GM23248 (cell line): ENCODE measurements at regions not wholly inside any gene's neighbourhood (a gene's known extent, or its start where the extent isn't known, plus 50 kb on each side); places are given as distances from the start of the nearest gene placed in this dataset.

Experiments used
- EZH2 ChIP-seq: fragments of 200-600 bp; sonication (generic); IDR thresholded peaks from 2 replicates; pipeline ENCODE4 v1.6.1; 2018; ENCODE audit warnings: antibody characterized with exemption, mild to moderate bottlenecking; ENCODE audit not compliant: insufficient read depth, poor library complexity, severe bottlenecking
- EZH2phosphoT487 ChIP-seq: fragments of 200-600 bp; sonication (generic); IDR thresholded peaks from 2 replicates; pipeline ENCODE4 v1.6.1; 2018; ENCODE audit warnings: antibody characterized with exemption, moderate library complexity, mild to moderate bottlenecking, low read depth; ENCODE audit not compliant: insufficient read depth

- TF ChIP-seq EZH2 (no peak), EZH2phosphoT487 (no peak)
These were observed 87.9 kb upstream of the TMEM106B start for GRCh38 chr7:12123172-12123571.
